ENCODE measurements at regions not wholly inside any gene's neighbourhood (a gene's known extent, or its start where the extent isn't known, plus 50 kb on each side); places are given as distances from the start of the nearest gene placed in this dataset.
A peak's percentile ranks its signal among the peaks of the same experiment; 100 is the strongest.

- Mint-ChIP-seq H3K36me3 (no peaks in the 10 kb centered on the region), H3K4me3 (no peak overlapping the region), H3K4me1 (no peaks in the 10 kb centered on the region), H3K9me3 (peaks cover 0 to 3% (median 2%) of the 10 kb centered on the region in 7 donors), H3K27ac (peak overlapping the region in 1 of 7 donors; percentile 2), H3K27me3 (ENCODE audit: low read depth in 3 of 3) (peaks cover 0 to 2% (median 2%) of the 10 kb centered on the region in 3 donors)
- Histone ChIP-seq H4K20me1 (ENCODE audit: insufficient read depth, low read length) (no peaks in the 10 kb centered on the region), H2AFZ (ENCODE audit: insufficient read depth, low read depth, low read length, poor library complexity, severe bottlenecking) (no peak overlapping the region), H3K9ac (ENCODE audit: insufficient read depth, low read length, poor library complexity, severe bottlenecking) (no peak overlapping the region), H3K27me3 (ENCODE audit: control insufficient read depth in 2 of 2, insufficient read depth in 2 of 2, low read length in 2 of 2) (no peaks in the 10 kb centered on the region), H3K4me3 (replicated peaks in 1 of 3; ENCODE audit: low read depth in 2 of 3, low read length in 3 of 3) (no peak overlapping the region), H3K4me1 (ENCODE audit: control insufficient read depth in 1 of 2, insufficient read depth in 2 of 2, low read length in 2 of 2) (no peaks in the 10 kb centered on the region), H3K79me2 (ENCODE audit: insufficient read depth, low read length) (no peaks in the 10 kb centered on the region), H3K27ac (ENCODE audit: low read depth in 1 of 2, low read length in 2 of 2) (no peak overlapping the region), H3K4me2 (replicated peaks; ENCODE audit: extremely low read depth, low read length, poor library complexity, severe bottlenecking) (no peak overlapping the region), H3K9me3 (replicated peaks in 1 of 2; ENCODE audit: control insufficient read depth in 1 of 2, insufficient read depth in 1 of 2, low read length in 2 of 2) (no peaks in the 10 kb centered on the region), H3K36me3 (replicated peaks in 1 of 2; ENCODE audit: control insufficient read depth in 1 of 2, insufficient read depth in 2 of 2, low read length in 2 of 2) (no peaks in the 10 kb centered on the region)
- DNase-seq: no peak
- TF ChIP-seq CTCF (IDR thresholded peaks at IDR 0.05): no peak
- intact Hi-C loops (cut with micrococcal nuclease): no loop called here
- no CpG with 5 or more reads among the region's 6 CpGs for WGBS (ENCODE audit: insufficient coverage)
Observed at GRCh38 chr20:18916886-18917750, 103.5 kb downstream of the SCP2D1 start.

- Histone ChIP-seq H3K4me2 (replicated peaks; ENCODE audit: extremely low read depth, low read length, poor library complexity, severe bottlenecking) (no peak overlapping the region), H3K27me3 (ENCODE audit: control insufficient read depth in 2 of 2, insufficient read depth in 2 of 2, low read length in 2 of 2) (no peaks in the 10 kb centered on the region), H3K27ac (ENCODE audit: low read depth in 1 of 2, low read length in 2 of 2) (no peak overlapping the region), H3K79me2 (ENCODE audit: insufficient read depth, low read length) (no peaks in the 10 kb centered on the region), H3K36me3 (replicated peaks in 1 of 2; ENCODE audit: control insufficient read depth in 1 of 2, insufficient read depth in 2 of 2, low read length in 2 of 2) (no peaks in the 10 kb centered on the region), H3K9me3 (replicated peaks in 1 of 2; ENCODE audit: control insufficient read depth in 1 of 2, insufficient read depth in 1 of 2, low read length in 2 of 2) (no peaks in the 10 kb centered on the region), H3K9ac (ENCODE audit: insufficient read depth, low read length, poor library complexity, severe bottlenecking) (no peak overlapping the region), H2AFZ (ENCODE audit: insufficient read depth, low read depth, low read length, poor library complexity, severe bottlenecking) (no peak overlapping the region), H3K4me1 (ENCODE audit: control insufficient read depth in 1 of 2, insufficient read depth in 2 of 2, low read length in 2 of 2) (no peaks in the 10 kb centered on the region), H3K4me3 (replicated peaks in 1 of 3; ENCODE audit: low read depth in 2 of 3, low read length in 3 of 3) (no peak overlapping the region), H4K20me1 (ENCODE audit: insufficient read depth, low read length) (no peaks in the 10 kb centered on the region)
- DNase-seq: no peak
- no peak for TF ChIP-seq CTCF (IDR thresholded peaks at IDR 0.05)
- H3K9me3 Mint-ChIP-seq: peaks cover 0 to 6% (median 2%) of the 10 kb centered on the region in 7 donors
- 90% methylated on average over 2 of the region's 3 CpGs for WGBS (ENCODE audit: insufficient coverage)
- H3K27me3 Mint-ChIP-seq (ENCODE audit: low read depth in 3 of 3): peaks cover 0 to 4% (median 0%) of the 10 kb centered on the region in 3 donors
- intact Hi-C loops (cut with micrococcal nuclease): no loop called here
- H3K27ac Mint-ChIP-seq: no peak overlapping the region
- H3K4me1 Mint-ChIP-seq: no peaks in the 10 kb centered on the region
- no peak overlapping the region for H3K4me3 Mint-ChIP-seq
- no peaks in the 10 kb centered on the region for H3K36me3 Mint-ChIP-seq
Observed at GRCh38 chr20:18919996-18920395, 106.4 kb downstream of the SCP2D1 start.

Measured in CD14-positive monocyte (primary cell).